ENCODE measurements at regions not wholly inside any gene's neighbourhood (a gene's known extent, or its start where the extent isn't known, plus 50 kb on each side); places are given as distances from the start of the nearest gene placed in this dataset.

GRCh38 chr14:95765051-95765450 lies 51.1 kb upstream of the TCL1A start:
- Mint-ChIP-seq H3K4me3 (no peak overlapping the region), H3K9me3 (peaks cover 6% of the 10 kb centered on the region), H3K27me3 (ENCODE audit: low read depth) (peaks cover 14% of the 10 kb centered on the region), H3K27ac (no peak overlapping the region), H3K4me1 (peaks cover 11% of the 10 kb centered on the region), H3K36me3 (no peaks in the 10 kb centered on the region; the same call in 1 of the 2 replicates)
- CTCF ChIA-PET = interaction anchor here (0.7 kb wide), 1 partner anchor 38 kb away, joined by 3 read pairs; no protein-coding TSS in a partner anchor
- TF ChIP-seq SP1 (CRISPR knock-in tag; conservative IDR thresholded peaks at IDR 0.05) (no peak), HMGXB4 (CRISPR knock-in tag; IDR thresholded peaks at IDR 0.05) (no peak), CBFB (CRISPR knock-in tag; IDR thresholded peaks at IDR 0.05; ENCODE audit: low read depth) (no peak), USF2 (CRISPR knock-in tag; IDR thresholded peaks at IDR 0.05) (no peak), JUN (CRISPR knock-in tag; IDR thresholded peaks at IDR 0.05) (no peak), HMGA2 (CRISPR knock-in tag; IDR thresholded peaks at IDR 0.05) (no peak), ZNF138 (CRISPR knock-in tag; conservative IDR thresholded peaks at IDR 0.05) (no peak), TCF7 (CRISPR knock-in tag; IDR thresholded peaks at IDR 0.05; ENCODE audit: low read depth) (no peak), PRRX2 (CRISPR knock-in tag; IDR thresholded peaks at IDR 0.05) (no peak)
- ATAC-seq (no peak), DNase-seq (ENCODE audit: low spot score) (no peak)
- POLR2A ChIA-PET = no interaction called here

GRCh38 chr14:95763875-95764274 lies 50.0 kb upstream of the TCL1A start:
- POLR2A ChIA-PET = no interaction called here
- ATAC-seq = no peak
- Mint-ChIP-seq H3K27ac (no peak overlapping the region), H3K27me3 (ENCODE audit: low read depth) (peaks cover 6% of the 10 kb centered on the region), H3K4me1 (peaks cover 11% of the 10 kb centered on the region), H3K4me3 (no peak overlapping the region), H3K9me3 (peaks cover 6% of the 10 kb centered on the region), H3K36me3 (no peaks in the 10 kb centered on the region; the same call in 1 of the 2 replicates)
- CTCF ChIA-PET = no interaction called here
- TF ChIP-seq ESRRA (CRISPR knock-in tag; IDR thresholded peaks at IDR 0.05; ENCODE audit: borderline replicate concordance) (no peak), E2F4 (CRISPR knock-in tag; IDR thresholded peaks at IDR 0.05; ENCODE audit: borderline replicate concordance, low read depth) (no peak), ATF1 (CRISPR knock-in tag; IDR thresholded peaks at IDR 0.05) (no peak), ZNF396 (CRISPR knock-in tag; IDR thresholded peaks at IDR 0.05; ENCODE audit: borderline replicate concordance) (no peak), IRF1 (CRISPR knock-in tag; IDR thresholded peaks at IDR 0.05) (no peak), SP1 (CRISPR knock-in tag; conservative IDR thresholded peaks at IDR 0.05) (no peak), RORB (CRISPR knock-in tag; IDR thresholded peaks at IDR 0.05) (no peak), GTF2I (CRISPR knock-in tag; conservative IDR thresholded peaks at IDR 0.05) (no peak), TEAD1 (CRISPR knock-in tag; IDR thresholded peaks at IDR 0.05) (no peak), MXD4 (CRISPR knock-in tag; IDR thresholded peaks at IDR 0.05; ENCODE audit: borderline replicate concordance) (no peak)
- DNase-seq (ENCODE audit: low spot score) = no peak

All from WTC11 (cell line).